CD4-positive, alpha-beta T cell (primary cell): ENCODE measurements at regions not wholly inside any gene's neighbourhood (a gene's known extent, or its start where the extent isn't known, plus 50 kb on each side); places are given as distances from the start of the nearest gene placed in this dataset.

ENCODE experiments used
- ATAC-seq: fragments of 200-7000 bp; cut with Tn5 transposase; one replicate; pipeline ENCODE4 v1.10.0; 2022; ENCODE audit warnings: mild to moderate bottlenecking; ENCODE audit not compliant: poor library complexity
- CTCF ChIA-PET: fragments of 350-600 bp; sonication (Branson Sonifier 250); formaldehyde crosslinking; loops from one replicate; lab custom pipeline; 2021; ENCODE audit warnings: antibody characterized with exemption, inconsistent platforms; lab: Charles Lee
- POLR2A ChIA-PET: fragments of 350-600 bp; sonication (Branson Sonifier 250); formaldehyde crosslinking; loops from one replicate; lab custom pipeline; 2021; ENCODE audit warnings: antibody characterized with exemption, inconsistent platforms; lab: Charles Lee
- DNase-seq, 14 experiments: peaks; one replicate each; pipeline ENCODE4 v3.0.0-alpha.2; 2013 to 2020; ENCODE audit warnings: mixed read lengths in 2 of 14
- H3K27ac ChIP-seq, 2 donors: one replicate each; pipeline versions ENCODE4 v1.5.1 to v1.7.0; 2013; ENCODE audit warnings: low read length in 2 of 2, low read depth in 1 of 2, mild to moderate bottlenecking in 1 of 2
- H3K27me3 ChIP-seq, 2 experiments: 1 replicate in 1 of 2; 2 replicates in 1 of 2; pipeline versions ENCODE4 v1.6.1 to v1.7.0; 2013; ENCODE audit warnings: low read length in 2 of 2, control low read depth in 1 of 2, mild to moderate bottlenecking in 1 of 2, moderate library complexity in 1 of 2; ENCODE audit not compliant: insufficient read depth in 2 of 2, control insufficient read depth in 1 of 2
- H3K36me3 ChIP-seq: one replicate; pipeline ENCODE4 v1.6.1; 2013; ENCODE audit warnings: low read length, control low read depth; ENCODE audit not compliant: insufficient read depth
- H3K4me1 ChIP-seq: one replicate; pipeline ENCODE4 v1.6.1; 2013; ENCODE audit warnings: low read length, control low read depth; ENCODE audit not compliant: insufficient read depth
- H3K4me3 ChIP-seq: one replicate; pipeline ENCODE4 v1.5.1; 2013; ENCODE audit warnings: mild to moderate bottlenecking, low read length, moderate library complexity
- H3K9me3 ChIP-seq, 2 experiments: 1 replicate in 1 of 2; 2 replicates in 1 of 2; pipeline versions ENCODE4 v1.6.1 to v1.7.0; 2013; ENCODE audit warnings: low read length in 2 of 2, mild to moderate bottlenecking in 2 of 2, control low read depth in 1 of 2, moderate library complexity in 1 of 2; ENCODE audit not compliant: control insufficient read depth in 1 of 2, insufficient read depth in 1 of 2
- H3K27ac Mint-ChIP-seq: one replicate; pipeline ENCODE4 v1.8.0; 2020; ENCODE audit warnings: mixed read lengths
- H3K27me3 Mint-ChIP-seq: one replicate; pipeline ENCODE4 v1.8.0; 2021; ENCODE audit warnings: mixed read lengths
- H3K36me3 Mint-ChIP-seq: one replicate; pipeline ENCODE4 v1.8.0; 2021; ENCODE audit warnings: low read depth, mixed read lengths
- H3K4me1 Mint-ChIP-seq: one replicate; pipeline ENCODE4 v1.8.0; 2021; ENCODE audit warnings: low read depth, mixed read lengths
- H3K4me3 Mint-ChIP-seq: one replicate; pipeline ENCODE4 v1.8.0; 2020; ENCODE audit warnings: mild to moderate bottlenecking, mixed read lengths
- H3K9me3 Mint-ChIP-seq: one replicate; pipeline ENCODE4 v1.8.0; 2020; ENCODE audit warnings: mixed read lengths
- intact Hi-C, 2 experiments: fragments of 100-400 bp; cut with DNase I in 1 of 2; cut with micrococcal nuclease in 1 of 2; formaldehyde crosslinking; loops; one replicate each; pipeline versions ENCODE4 v1.15.1 to v1.9.0; 2023 to 2025; cut with DNase I, micrococcal nuclease
- TF ChIP-seq, protein P1 (sequence below): fragments of 200-600 bp; IDR thresholded peaks from one replicate; pipeline ENCODE4 v1.8.0; 2022; ENCODE audit warnings: antibody characterized with exemption, mild to moderate bottlenecking

DNA sequence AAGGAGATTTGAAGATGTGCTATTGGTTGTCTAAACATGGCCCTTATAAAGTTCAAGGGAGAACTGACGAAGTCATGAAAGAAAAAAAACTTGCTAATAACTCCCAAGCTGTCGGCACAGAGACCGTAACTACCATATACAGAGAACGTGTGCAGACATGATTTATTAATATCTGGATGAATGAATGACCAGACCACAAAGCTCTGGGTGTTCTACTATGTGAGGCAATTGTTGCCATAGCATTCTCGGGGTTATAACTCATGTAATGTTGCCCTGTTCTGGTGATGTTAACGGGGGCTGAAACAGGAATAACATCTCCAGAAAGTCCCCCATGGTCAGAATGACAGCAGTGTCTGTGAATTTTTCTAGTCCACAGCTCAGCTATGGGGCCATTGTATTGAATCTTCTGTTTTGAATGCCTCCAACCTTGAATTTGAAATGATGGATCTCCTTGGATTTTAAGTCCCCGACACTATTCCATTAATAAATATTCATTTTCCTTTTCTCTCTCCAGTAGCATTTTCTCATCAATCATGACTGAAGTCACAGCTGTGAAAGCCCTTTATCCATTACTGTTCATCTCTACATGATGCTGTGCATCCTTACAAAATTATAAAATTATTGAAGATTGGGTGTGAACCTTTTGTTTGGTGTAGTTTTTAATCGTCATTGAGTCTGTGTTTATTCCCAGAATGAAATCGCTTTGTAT lies 483.4 kb upstream of the KLHL29 start:
- ChIA-PET POLR2A (no interaction called here), CTCF (no interaction called here)
- DNase-seq: no peak
- Mint-ChIP-seq H3K27me3 (peaks cover 9% of the 10 kb centered on the region), H3K27ac (no peak overlapping the region), H3K4me1 (no peaks in the 10 kb centered on the region), H3K9me3 (no peaks in the 10 kb centered on the region), H3K36me3 (no peaks in the 10 kb centered on the region), H3K4me3 (no peak overlapping the region)
- TF ChIP-seq, protein P1, sequence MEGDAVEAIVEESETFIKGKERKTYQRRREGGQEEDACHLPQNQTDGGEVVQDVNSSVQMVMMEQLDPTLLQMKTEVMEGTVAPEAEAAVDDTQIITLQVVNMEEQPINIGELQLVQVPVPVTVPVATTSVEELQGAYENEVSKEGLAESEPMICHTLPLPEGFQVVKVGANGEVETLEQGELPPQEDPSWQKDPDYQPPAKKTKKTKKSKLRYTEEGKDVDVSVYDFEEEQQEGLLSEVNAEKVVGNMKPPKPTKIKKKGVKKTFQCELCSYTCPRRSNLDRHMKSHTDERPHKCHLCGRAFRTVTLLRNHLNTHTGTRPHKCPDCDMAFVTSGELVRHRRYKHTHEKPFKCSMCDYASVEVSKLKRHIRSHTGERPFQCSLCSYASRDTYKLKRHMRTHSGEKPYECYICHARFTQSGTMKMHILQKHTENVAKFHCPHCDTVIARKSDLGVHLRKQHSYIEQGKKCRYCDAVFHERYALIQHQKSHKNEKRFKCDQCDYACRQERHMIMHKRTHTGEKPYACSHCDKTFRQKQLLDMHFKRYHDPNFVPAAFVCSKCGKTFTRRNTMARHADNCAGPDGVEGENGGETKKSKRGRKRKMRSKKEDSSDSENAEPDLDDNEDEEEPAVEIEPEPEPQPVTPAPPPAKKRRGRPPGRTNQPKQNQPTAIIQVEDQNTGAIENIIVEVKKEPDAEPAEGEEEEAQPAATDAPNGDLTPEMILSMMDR: no peak
- Histone ChIP-seq H3K4me1 (no peaks in the 10 kb centered on the region), H3K4me3 (no peak overlapping the region), H3K27me3 (peaks cover 0 to 6% of the 10 kb centered on the region in 2 experiments), H3K36me3 (no peaks in the 10 kb centered on the region), H3K9me3 (no peaks in the 10 kb centered on the region), H3K27ac (no peak overlapping the region)
- ATAC-seq: no peak
- intact Hi-C loops: no loop called here

DNA sequence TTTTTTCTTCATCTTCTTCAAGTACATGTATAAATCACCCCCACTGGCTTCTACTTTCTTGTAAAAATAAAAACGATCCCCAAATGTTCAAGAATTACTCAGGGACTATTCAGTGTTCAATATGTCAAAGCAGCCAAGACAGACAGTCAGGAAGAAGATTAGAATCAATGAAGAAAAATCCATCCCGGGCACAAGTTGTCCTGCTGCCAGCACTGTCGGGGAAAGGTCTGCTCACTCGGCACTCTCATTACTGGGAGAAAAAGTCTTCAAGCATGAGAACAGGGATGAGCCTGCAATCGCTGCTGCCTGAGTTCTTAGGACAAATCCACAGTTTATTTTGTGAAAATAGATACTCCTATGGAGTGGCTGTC lies 482.8 kb upstream of the KLHL29 start:
- POLR2A ChIA-PET: no interaction called here
- Mint-ChIP-seq H3K9me3 (no peaks in the 10 kb centered on the region), H3K36me3 (no peaks in the 10 kb centered on the region), H3K4me3 (no peak overlapping the region), H3K27me3 (peaks cover 9% of the 10 kb centered on the region), H3K4me1 (no peaks in the 10 kb centered on the region), H3K27ac (no peak overlapping the region)
- Histone ChIP-seq H3K4me1 (no peaks in the 10 kb centered on the region), H3K9me3 (no peaks in the 10 kb centered on the region), H3K27ac (no peak overlapping the region), H3K27me3 (peaks cover 0 to 6% of the 10 kb centered on the region in 2 experiments), H3K36me3 (no peaks in the 10 kb centered on the region), H3K4me3 (no peak overlapping the region)
- TF ChIP-seq, protein P1: no peak
- ATAC-seq (no peak), DNase-seq (no peak)
- CTCF ChIA-PET: no interaction called here
- intact Hi-C loops: no loop called here

DNA sequence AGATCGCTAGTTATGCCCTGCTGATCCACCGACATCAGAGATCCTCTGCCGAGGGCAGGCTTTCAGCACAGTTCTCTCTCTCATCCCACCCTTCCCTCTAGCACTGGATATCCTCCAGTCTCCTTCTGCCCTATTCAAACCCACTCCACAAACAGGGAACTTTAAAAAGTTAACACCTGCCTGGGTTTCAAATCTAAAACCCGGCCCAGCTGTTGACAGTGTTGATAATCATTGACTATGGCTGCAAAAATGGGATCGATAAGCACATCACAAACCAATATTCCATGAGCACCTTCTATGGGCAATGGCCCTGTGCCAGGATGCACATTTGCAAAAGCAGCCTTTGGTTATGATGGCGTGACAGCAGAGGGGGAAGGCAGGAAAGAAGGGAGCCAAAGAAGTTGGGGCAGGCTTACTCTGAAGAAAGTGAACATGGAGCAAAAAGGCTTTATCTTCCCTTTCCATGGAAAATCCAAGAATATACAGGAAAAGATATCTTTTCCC lies 482.3 kb upstream of the KLHL29 start:
- TF ChIP-seq, protein P1: no peak
- Mint-ChIP-seq H3K4me1 (no peaks in the 10 kb centered on the region), H3K4me3 (no peak overlapping the region), H3K27ac (no peak overlapping the region), H3K9me3 (no peaks in the 10 kb centered on the region), H3K36me3 (no peaks in the 10 kb centered on the region), H3K27me3 (peaks cover 9% of the 10 kb centered on the region)
- DNase-seq (no peak), ATAC-seq (no peak)
- H3K4me3 ChIP-seq: no peak overlapping the region
- no peak overlapping the region for H3K27ac ChIP-seq
- POLR2A ChIA-PET: no interaction called here
- intact Hi-C loops: no loop called here
- H3K9me3 ChIP-seq: no peaks in the 10 kb centered on the region
- CTCF ChIA-PET: no interaction called here
- H3K27me3 ChIP-seq: peaks cover 0 to 6% of the 10 kb centered on the region in 2 experiments
- H3K4me1 ChIP-seq: no peaks in the 10 kb centered on the region
- no peaks in the 10 kb centered on the region for H3K36me3 ChIP-seq
